ENCODE measurements at regions not wholly inside any gene's neighbourhood (a gene's known extent, or its start where the extent isn't known, plus 50 kb on each side); places are given as distances from the start of the nearest gene placed in this dataset.
"Not testable (repeated sequence)": the region's sequence is repeated elsewhere in the genome, so short reads cannot be mapped to it uniquely, and the experiment has no call there.

- no peak for DNase-seq
Observed at GRCh38 chr11:13137844-13138301, 128.8 kb downstream of the RASSF10 start.

GRCh38 chr11:13139085-13139484 lies 130.0 kb downstream of the RASSF10 start:
- DNase-seq = not testable (repeated sequence)

DNA sequence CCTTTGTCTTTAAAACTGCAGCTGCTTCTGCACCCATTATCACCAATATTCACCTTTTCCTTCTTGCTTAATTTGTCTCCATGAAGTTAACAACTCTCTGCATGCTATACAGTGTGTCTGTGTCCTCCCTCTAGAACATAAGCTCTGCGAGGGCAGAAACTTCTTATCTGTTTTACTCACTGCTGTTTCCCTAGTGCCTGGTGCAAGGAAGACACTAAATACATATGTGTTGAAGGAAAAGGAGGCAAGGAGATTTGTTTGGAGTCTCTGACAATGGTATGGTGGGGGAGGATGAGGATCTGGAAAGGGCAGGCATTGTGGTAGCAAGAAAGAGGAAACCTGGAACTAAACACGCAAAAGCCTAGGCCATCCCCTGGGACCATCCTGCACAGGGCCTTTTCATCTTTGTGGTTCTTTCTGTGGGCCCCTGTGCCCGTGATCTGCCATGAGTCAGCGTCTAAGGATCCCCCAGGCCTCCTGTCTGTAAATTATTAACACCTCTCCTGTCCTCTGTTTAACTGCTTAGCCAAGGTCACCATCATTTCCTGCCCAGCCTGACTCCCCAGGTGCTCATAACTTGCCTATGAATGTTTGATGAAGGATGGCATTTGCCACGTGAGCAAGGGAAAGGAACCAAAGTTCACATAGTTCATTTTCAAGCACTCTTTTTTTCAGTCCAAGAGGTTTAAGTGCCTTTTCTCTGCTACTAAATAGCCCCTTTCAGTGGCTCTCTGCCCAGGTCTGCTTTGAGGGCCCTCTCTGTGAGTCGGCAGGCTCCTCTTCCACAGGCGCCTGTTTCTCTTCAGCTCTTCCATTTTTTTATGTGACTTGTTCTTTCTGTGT lies 131.1 kb downstream of the RASSF10 start:
- no peak for DNase-seq

GRCh38 chr11:13140873-13141655 lies 131.9 kb downstream of the RASSF10 start:
- DNase-seq = no peak

DNA sequence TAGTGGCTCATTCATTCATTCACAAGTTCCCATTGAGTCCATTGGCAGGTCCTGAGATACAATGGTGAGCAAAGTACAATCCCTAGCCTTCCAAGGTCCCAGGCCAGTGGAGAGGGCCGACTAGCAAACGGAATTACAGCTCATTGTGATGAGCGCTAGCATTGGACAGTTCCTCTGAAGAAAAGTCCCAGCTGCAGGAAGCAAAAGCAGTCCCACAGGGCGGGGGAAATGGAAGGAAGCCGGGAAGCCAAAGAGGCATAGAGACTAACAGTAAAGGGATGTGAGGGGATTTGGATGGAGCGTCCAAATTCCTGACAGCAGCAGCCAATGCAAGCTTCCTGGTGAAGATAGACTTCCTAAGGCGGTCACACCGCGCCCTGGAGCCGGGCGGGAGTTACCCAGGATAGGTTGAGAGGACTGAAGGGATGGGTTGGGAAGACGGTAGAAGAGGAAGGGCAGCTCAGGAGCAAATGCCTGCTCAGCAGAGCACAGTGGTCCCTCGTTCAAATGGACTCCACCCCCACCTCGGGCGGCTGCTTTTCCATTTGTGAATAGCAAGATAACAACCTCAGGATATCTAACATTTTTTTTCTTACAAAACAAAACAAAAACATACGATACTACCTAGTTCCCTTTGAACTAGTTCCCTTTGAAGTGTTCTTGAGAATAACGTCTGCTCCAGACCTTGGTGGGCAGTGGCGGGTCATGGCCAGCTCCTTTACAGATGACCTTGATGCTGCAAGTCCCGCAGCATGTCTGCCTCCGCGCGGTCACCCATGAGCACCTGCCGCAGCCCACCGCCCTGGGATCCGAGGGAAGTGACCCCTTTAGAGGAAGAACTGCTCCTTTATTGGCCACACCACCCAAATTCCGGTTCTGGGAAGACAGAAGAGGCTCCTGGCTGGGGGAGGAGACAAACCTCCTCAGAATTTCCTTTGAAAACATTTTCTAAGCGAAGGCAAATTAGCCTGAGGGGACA lies 132.9 kb downstream of the RASSF10 start:
- no peak for DNase-seq

- DNase-seq = no peak
Observed at GRCh38 chr11:13143486-13144297, 133.9 kb upstream of the BMAL1 start.

DNA sequence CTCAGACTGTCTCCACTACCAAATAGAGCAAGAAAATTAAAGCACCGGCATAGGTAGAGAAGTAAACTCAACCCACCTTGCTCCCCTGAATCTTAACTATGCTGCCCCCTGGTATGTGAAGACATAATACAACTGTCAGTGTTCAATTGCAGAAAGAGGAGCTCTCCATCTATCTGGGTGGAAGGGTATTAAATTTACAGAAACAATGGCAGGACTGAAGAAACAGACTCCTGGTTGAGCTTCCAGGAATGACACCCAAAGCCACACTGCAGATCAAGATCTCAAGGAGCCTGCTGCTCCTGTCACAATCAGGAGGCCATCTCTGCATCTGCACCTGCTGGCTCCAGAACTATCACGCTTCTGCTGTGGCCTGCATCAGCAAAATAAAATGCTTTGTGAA lies 132.1 kb upstream of the BMAL1 start:
- DNase-seq = no peak

GRCh38 chr11:13149991-13150390 lies 127.6 kb upstream of the BMAL1 start:
- DNase-seq = no peak

GRCh38 chr11:13150487-13150886 lies 127.1 kb upstream of the BMAL1 start:
- no peak for DNase-seq

GRCh38 chr11:13152264-13152663 lies 125.3 kb upstream of the BMAL1 start:
- no peak for DNase-seq

DNA sequence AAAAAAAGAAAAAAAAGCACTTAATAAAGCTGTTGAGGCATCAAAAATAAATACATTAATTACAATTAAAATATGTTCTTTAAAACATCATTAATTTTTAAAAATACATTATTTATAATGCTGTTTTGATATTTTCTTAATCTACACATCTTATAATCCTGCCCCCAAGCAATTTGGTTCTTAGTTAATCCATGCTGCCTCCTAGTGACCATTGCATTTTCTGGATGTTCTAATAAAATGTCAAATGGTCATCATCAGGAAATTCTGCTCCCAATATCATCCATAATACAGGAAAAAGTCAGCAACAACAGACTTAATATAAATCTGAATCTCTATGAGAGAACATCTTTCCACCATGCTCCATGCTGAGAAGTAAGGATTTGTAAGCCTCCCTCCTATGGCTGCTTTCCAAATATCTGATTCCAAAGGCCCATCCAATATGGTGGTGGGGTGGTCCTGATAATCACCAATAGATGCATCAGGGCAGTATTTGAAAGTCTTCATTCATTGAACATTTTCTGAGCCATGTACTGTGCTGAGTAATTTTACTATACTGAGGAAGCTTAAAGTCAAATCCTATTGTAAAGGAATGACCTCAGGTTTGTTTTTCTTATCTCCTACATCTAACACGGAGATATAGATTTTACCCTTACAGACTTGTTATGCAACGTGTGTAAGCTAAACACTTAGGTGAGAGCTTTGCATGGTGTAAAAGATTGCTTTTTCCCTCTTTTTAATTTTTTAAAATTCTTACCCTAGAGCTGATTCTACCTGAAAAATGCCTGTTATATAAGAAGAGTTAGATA lies 124.7 kb upstream of the BMAL1 start:
- DNase-seq = no peak

- not testable (repeated sequence) for DNase-seq
Observed at GRCh38 chr11:13154374-13154773, 123.2 kb upstream of the BMAL1 start.

DNA sequence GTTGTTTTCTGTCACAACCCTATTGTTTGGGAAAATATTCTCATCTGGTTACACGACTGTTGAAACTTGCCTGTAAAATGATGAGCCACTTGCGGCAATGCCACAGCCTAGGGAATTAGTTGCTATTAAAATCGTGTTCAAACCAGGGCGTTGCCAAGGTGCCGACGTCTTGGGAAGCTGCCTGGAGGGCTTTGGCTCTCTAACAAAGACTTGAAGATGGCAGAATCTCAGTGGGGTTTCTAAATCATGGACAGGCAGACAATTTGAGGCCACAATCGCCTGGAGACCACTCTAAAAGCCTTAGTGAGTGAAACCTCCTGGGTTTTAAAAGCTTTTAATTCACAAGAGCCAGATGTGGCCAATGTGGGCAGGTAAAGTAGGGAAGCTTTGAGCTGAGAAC lies 117.2 kb upstream of the BMAL1 start:
- DNase-seq = no peak

DNA sequence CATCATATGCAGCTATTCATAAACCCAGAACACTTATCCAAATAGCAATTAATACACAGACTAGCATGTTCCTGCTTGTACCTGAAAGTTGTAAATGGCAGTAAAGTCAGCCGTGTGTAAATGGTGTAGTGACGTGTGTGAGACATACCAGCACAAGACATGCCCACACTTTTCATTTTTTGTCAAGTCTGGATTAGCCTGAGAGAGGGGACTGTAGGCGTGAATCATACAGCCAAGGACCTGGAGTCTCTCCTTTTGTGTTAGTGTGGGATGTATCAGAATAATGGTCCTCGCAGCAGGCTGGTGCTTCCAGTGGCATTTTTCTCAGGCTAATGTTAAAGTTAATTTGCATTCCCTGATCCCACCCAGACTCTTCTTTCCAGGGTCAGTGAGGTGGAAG lies 116.8 kb upstream of the BMAL1 start:
- DNase-seq = no peak

GRCh38 chr11:13163158-13163557 lies 114.4 kb upstream of the BMAL1 start:
- no peak for DNase-seq

DNA sequence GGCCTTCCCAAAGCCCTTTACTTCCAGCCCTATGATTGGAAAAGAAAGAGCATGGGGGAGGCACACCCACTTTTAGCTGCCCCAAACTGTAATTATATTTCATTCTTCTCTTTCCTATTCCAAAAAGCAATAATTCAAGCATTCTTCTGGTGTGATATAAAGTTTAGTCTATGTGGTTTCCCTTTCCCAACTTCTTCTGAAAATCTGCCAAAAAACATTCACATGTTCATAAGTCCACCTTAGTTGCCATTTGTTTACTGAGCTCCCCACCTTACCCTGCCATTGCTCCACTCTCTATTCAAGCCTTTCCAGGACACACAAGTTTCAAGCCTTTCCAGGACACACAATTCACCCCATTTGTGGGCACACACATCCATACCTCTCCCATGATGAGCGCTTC lies 111.6 kb upstream of the BMAL1 start:
- DNase-seq = no peak

- no peak for DNase-seq
Observed at GRCh38 chr11:13168271-13168670, 109.3 kb upstream of the BMAL1 start.

DNA sequence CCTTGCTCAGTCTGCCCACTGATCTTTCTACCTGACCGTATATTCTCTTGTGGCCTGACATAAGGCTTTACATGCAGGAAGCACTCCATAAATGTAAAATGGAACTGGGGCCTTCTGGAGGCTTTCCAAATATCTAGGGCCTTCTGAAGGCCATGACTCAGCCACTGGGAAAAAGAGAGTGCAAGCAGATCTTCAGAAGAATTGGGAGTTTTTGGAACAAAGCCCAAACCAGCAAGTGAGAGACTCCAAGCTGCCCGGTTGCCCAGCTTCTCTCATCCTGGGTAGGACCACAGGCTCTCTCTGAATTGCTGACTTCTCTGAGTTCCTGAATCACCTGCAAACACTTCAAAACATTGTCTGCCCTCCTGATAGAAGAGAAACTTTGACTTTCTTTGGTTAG lies 107.9 kb upstream of the BMAL1 start:
- DNase-seq = no peak

DNA sequence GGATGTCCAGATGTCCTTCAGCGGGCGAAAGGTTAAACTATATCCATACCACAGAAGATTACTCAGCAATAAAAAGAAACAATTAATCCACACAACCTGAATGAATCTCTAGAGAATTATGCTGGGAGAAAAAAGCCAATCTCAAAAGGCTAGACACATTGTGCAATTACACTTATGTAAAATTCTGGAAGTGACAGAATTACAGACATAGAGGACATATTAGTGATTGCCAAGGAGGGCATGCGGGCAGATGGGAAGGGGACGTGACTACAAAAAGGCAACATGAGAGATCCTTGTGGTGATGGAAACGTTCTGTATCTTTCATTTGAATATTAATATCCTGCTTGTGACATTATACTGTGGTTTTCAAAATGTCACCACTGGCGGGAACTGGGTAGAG lies 103.5 kb upstream of the BMAL1 start:
- no peak for DNase-seq

DNA sequence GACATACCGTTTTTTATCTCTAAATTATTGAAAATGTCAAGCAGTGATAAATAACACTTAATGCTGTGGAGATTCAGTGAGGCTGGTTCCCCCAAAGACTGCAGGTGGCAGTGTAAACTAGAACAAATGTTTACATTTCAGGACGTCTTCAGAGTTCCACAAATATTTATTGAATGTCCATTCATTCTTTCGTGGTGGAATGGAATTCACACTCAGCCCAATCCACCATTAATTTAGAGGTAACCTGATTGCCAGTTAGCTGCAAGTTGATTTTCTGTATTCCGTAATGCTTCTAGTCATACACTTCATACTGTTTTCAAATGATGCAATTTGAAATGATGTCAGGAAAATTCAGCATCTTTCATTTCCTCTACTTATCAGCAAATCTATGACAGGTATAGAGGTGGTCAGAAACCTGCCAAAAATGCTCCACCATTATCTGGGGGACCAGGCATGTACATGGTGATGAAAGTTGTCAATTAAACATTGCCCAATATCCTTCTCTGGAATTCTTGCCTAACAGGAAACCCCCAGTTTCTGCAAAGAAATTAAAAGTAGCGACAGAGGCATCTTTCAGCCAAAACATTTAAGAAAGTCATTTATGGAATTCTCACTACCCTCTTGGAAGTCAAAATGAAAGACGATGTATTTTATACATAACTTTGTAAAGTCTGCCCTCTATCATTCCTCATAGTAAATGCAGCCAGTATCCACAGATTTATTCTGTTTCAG lies 94.3 kb upstream of the BMAL1 start:
- no peak for DNase-seq

GRCh38 chr11:13183826-13184196 lies 93.8 kb upstream of the BMAL1 start:
- no peak for DNase-seq

All from activated CD4-positive, CD25-positive, alpha-beta regulatory T cell treated with anti-CD3 and anti-CD28 coated beads, Interleukin-2, amount 50 U/mL, for 72 hours (primary cell).